GM21737 (cell line): ENCODE measurements at regions not wholly inside any gene's neighbourhood (a gene's known extent, or its start where the extent isn't known, plus 50 kb on each side); places are given as distances from the start of the nearest gene placed in this dataset.

Experiments
- ATAC-seq: cut with Tn5 transposase; IDR thresholded peaks from one replicate; pipeline ENCODE4 v1.9.1; 2021; ENCODE audit warnings: mild to moderate bottlenecking, moderate library complexity; ENCODE audit not compliant: unreplicated experiment

GRCh38 chr4:111770514-111770913 is 374.7 kb upstream of the FAM241A start:
- ATAC-seq: no peak

GRCh38 chr4:111773858-111774257 is 371.4 kb upstream of the FAM241A start:
- ATAC-seq: no peak

- no peak for ATAC-seq
These were observed 369.5 kb upstream of the FAM241A start for GRCh38 chr4:111775556-111776297.

- ATAC-seq: no peak
These were observed 368.7 kb upstream of the FAM241A start for GRCh38 chr4:111776561-111776960.

- no peak for ATAC-seq
These were observed 366.7 kb upstream of the FAM241A start for GRCh38 chr4:111778543-111778942.

GRCh38 chr4:111780965-111781364 is 364.3 kb upstream of the FAM241A start:
- ATAC-seq: no peak

- ATAC-seq: no peak
These were observed 363.6 kb upstream of the FAM241A start for GRCh38 chr4:111781611-111782010.

- no peak for ATAC-seq
These were observed 357.2 kb upstream of the FAM241A start for GRCh38 chr4:111788099-111788498.

GRCh38 chr4:111789901-111790640 is 355.2 kb upstream of the FAM241A start:
- ATAC-seq: no peak

GRCh38 chr4:111792632-111793031 is 352.6 kb upstream of the FAM241A start:
- ATAC-seq: no peak

- ATAC-seq: no peak
These were observed 351.7 kb upstream of the FAM241A start for GRCh38 chr4:111793433-111794091.

- ATAC-seq: no peak
These were observed 347.6 kb upstream of the FAM241A start for GRCh38 chr4:111797455-111798163.

GRCh38 chr4:111798840-111799239 is 346.4 kb upstream of the FAM241A start:
- ATAC-seq: no peak

- ATAC-seq: no peak
These were observed 344.7 kb upstream of the FAM241A start for GRCh38 chr4:111800551-111800950.

- ATAC-seq: no peak
These were observed 343.1 kb upstream of the FAM241A start for GRCh38 chr4:111802191-111802590.

- ATAC-seq: no peak
These were observed 338.9 kb upstream of the FAM241A start for GRCh38 chr4:111806331-111806730.

- ATAC-seq: no peak
These were observed 337.7 kb upstream of the FAM241A start for GRCh38 chr4:111807576-111807975.

- ATAC-seq: no peak
These were observed 337.1 kb upstream of the FAM241A start for GRCh38 chr4:111808174-111808573.

GRCh38 chr4:111811661-111812060 is 333.6 kb upstream of the FAM241A start:
- ATAC-seq: no peak

GRCh38 chr4:111812114-111812513 is 333.1 kb upstream of the FAM241A start:
- ATAC-seq: no peak

- ATAC-seq: no peak
These were observed 332.5 kb upstream of the FAM241A start for GRCh38 chr4:111812760-111813159.
